ENCODE measurements at regions not wholly inside any gene's neighbourhood (a gene's known extent, or its start where the extent isn't known, plus 50 kb on each side); places are given as distances from the start of the nearest gene placed in this dataset.

DNA sequence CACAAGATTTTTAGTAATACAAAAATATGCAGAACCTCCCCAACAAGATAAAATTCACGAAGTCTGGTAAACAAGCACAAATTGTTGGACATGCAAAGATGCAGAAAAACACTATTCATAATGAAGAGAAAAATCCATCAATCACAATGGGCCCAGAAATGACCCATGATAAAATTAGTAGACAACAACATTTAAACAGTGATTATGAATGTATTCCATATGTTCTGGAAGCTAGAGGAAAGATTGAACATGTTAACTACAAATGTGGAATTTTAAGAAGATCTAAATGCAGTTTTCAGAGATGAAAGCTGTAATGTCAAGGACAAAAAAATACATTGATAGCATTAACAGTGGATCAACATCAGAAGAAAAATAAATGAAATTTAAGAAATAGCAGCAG is 243.3 kb upstream of the LINC00305 start:
- TF ChIP-seq, protein P1, sequence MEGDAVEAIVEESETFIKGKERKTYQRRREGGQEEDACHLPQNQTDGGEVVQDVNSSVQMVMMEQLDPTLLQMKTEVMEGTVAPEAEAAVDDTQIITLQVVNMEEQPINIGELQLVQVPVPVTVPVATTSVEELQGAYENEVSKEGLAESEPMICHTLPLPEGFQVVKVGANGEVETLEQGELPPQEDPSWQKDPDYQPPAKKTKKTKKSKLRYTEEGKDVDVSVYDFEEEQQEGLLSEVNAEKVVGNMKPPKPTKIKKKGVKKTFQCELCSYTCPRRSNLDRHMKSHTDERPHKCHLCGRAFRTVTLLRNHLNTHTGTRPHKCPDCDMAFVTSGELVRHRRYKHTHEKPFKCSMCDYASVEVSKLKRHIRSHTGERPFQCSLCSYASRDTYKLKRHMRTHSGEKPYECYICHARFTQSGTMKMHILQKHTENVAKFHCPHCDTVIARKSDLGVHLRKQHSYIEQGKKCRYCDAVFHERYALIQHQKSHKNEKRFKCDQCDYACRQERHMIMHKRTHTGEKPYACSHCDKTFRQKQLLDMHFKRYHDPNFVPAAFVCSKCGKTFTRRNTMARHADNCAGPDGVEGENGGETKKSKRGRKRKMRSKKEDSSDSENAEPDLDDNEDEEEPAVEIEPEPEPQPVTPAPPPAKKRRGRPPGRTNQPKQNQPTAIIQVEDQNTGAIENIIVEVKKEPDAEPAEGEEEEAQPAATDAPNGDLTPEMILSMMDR (conservative IDR thresholded peaks at IDR 0.05; ENCODE audit: low read depth, low read length), result no peak
- TF ChIP-seq EZH2 (IDR thresholded peaks at IDR 0.05; ENCODE audit: low read length, unreplicated experiment), result no peak
- no peak for TF ChIP-seq EZH2phosphoT487 (IDR thresholded peaks at IDR 0.05; ENCODE audit: borderline replicate concordance, low read length)
- H3K9ac ChIP-seq (ENCODE audit: low read length), result no peak overlapping the region
- H2AFZ ChIP-seq (ENCODE audit: low read length), result no peak overlapping the region
- DNase-seq (no peak), ATAC-seq (no peak)
- no peaks in the 10 kb centered on the region for H3K79me2 ChIP-seq (ENCODE audit: low read length)
- no peaks in the 10 kb centered on the region for H3K4me1 ChIP-seq (ENCODE audit: insufficient read depth, low read length)
- no peak overlapping the region for H3K4me3 ChIP-seq (ENCODE audit: low read length)
- CTCF ChIA-PET, result interaction anchor here (0.6 kb wide), 1 partner anchor 14 kb away, joined by 4 read pairs; no protein-coding TSS in a partner anchor
- no TSS peak for BruUV-seq (replicated peaks)
- intact Hi-C loops (cut with micrococcal nuclease), result no loop called here
- H3F3A ChIP-seq (ENCODE audit: low read length, unreplicated experiment), result no peaks in the 10 kb centered on the region
- POLR2A ChIA-PET (ENCODE audit: unreplicated experiment), result no interaction called here
- no peaks in the 10 kb centered on the region for H4K20me1 ChIP-seq (ENCODE audit: low read length)
- H3K9me3 ChIP-seq (ENCODE audit: low read length), result no peaks in the 10 kb centered on the region
- no peak overlapping the region for H3K27ac ChIP-seq (ENCODE audit: low read length)
- no peak overlapping the region for H3K4me2 ChIP-seq (ENCODE audit: low read length)
- H3K27me3 ChIP-seq (ENCODE audit: low read length), result 0 out of 2 replicates have a peak, but pooled peaks cover 6% of the 10 kb centered on the region
- no peaks in the 10 kb centered on the region for H3K9me2 ChIP-seq (replicated peaks; ENCODE audit: low read length)
- no peaks in the 10 kb centered on the region for H3K36me3 ChIP-seq (ENCODE audit: low read depth, low read length)

DNA sequence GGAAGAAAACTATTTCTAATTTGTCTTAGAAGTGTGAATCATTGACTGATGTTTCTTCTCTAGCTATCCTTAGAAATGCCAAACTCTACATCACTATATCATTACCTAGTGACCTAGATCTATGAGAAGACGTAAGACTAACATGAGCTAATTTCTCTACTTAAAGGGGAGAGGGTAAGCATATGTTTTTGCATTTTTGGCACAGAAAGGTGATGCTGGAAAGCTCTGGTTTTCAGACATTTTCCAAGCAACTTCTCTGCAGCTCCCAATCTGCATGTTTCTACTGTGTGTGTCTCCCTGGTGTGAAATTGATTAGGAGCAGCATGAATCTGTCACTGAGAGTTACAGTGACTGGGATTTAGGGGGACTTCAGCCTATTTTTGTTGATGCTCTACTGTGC is 235.2 kb upstream of the LINC00305 start:
- H3K27me3 ChIP-seq (ENCODE audit: low read length), result peaks cover 13% of the 10 kb centered on the region; the same call in 1 of the 2 replicates
- no peaks in the 10 kb centered on the region for H3K79me2 ChIP-seq (ENCODE audit: low read length)
- TF ChIP-seq EZH2phosphoT487 (IDR thresholded peaks at IDR 0.05; ENCODE audit: borderline replicate concordance, low read length) (no peak), EZH2 (IDR thresholded peaks at IDR 0.05; ENCODE audit: low read length, unreplicated experiment) (no peak)
- TF ChIP-seq, protein P1 (conservative IDR thresholded peaks at IDR 0.05; ENCODE audit: low read depth, low read length), result no peak
- H4K20me1 ChIP-seq (ENCODE audit: low read length), result no peaks in the 10 kb centered on the region
- intact Hi-C loops (cut with micrococcal nuclease), result no loop called here
- no peak overlapping the region for H2AFZ ChIP-seq (ENCODE audit: low read length)
- no peak overlapping the region for H3K27ac ChIP-seq (ENCODE audit: low read length)
- H3K9me2 ChIP-seq (replicated peaks; ENCODE audit: low read length), result no peaks in the 10 kb centered on the region
- ChIA-PET CTCF (no interaction called here), POLR2A (ENCODE audit: unreplicated experiment) (no interaction called here)
- no peak for DNase-seq
- no TSS peak for BruUV-seq (replicated peaks)
- no peak for ATAC-seq
- H3F3A ChIP-seq (ENCODE audit: low read length, unreplicated experiment), result no peaks in the 10 kb centered on the region
- H3K4me1 ChIP-seq (ENCODE audit: insufficient read depth, low read length), result no peaks in the 10 kb centered on the region
- H3K4me3 ChIP-seq (ENCODE audit: low read length), result no peak overlapping the region
- H3K4me2 ChIP-seq (ENCODE audit: low read length), result no peak overlapping the region
- H3K9ac ChIP-seq (ENCODE audit: low read length), result no peak overlapping the region
- no peaks in the 10 kb centered on the region for H3K36me3 ChIP-seq (ENCODE audit: low read depth, low read length)
- H3K9me3 ChIP-seq (ENCODE audit: low read length), result no peaks in the 10 kb centered on the region

DNA sequence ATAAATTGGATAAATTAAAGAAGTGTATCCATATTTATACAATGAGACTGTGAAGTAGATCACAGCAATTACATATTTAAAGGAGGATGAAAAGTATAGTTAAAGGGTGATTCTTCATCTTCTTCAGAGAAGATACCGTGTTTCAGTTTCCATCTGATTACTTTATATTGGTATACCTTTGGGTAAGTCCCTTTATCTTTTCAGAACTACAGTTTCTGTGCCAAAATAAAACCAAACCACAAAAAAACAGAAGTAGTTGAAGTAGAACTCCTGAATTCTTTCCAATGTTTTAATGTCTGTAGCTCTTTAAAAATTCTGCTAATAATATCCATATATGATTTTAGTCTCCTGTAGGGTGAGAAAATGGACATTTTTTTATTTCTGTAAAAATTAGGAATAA is 231.2 kb upstream of the LINC00305 start:
- Histone ChIP-seq H3F3A (ENCODE audit: low read length, unreplicated experiment) (no peaks in the 10 kb centered on the region), H3K9me3 (ENCODE audit: low read length) (no peaks in the 10 kb centered on the region), H3K4me1 (ENCODE audit: insufficient read depth, low read length) (no peaks in the 10 kb centered on the region), H2AFZ (ENCODE audit: low read length) (no peak overlapping the region), H3K27ac (ENCODE audit: low read length) (no peak overlapping the region), H3K9me2 (replicated peaks; ENCODE audit: low read length) (no peaks in the 10 kb centered on the region), H3K79me2 (ENCODE audit: low read length) (no peaks in the 10 kb centered on the region), H3K9ac (ENCODE audit: low read length) (no peak overlapping the region), H3K36me3 (ENCODE audit: low read depth, low read length) (no peaks in the 10 kb centered on the region), H4K20me1 (ENCODE audit: low read length) (no peaks in the 10 kb centered on the region), H3K27me3 (ENCODE audit: low read length) (peaks cover 6% of the 10 kb centered on the region; the same call in 1 of the 2 replicates), H3K4me2 (ENCODE audit: low read length) (no peak overlapping the region), H3K4me3 (ENCODE audit: low read length) (no peak overlapping the region)
- ChIA-PET POLR2A (ENCODE audit: unreplicated experiment) (no interaction called here), CTCF (interaction anchor here (0.6 kb wide), 1 partner anchor 260 kb away, joined by 4 read pairs; no protein-coding TSS in a partner anchor)
- no TSS peak for BruUV-seq (replicated peaks)
- ATAC-seq (no peak), DNase-seq (no peak)
- intact Hi-C loops (cut with micrococcal nuclease), result no loop called here
- no peak for TF ChIP-seq EZH2phosphoT487 (IDR thresholded peaks at IDR 0.05; ENCODE audit: borderline replicate concordance, low read length)
- TF ChIP-seq EZH2 (IDR thresholded peaks at IDR 0.05; ENCODE audit: low read length, unreplicated experiment), result no peak
- TF ChIP-seq, protein P1 (conservative IDR thresholded peaks at IDR 0.05; ENCODE audit: low read depth, low read length), result no peak

Measured in PC-3 (cell line).